Endothelial cell of umbilical vein (primary cell): ENCODE measurements at regions not wholly inside any gene's neighbourhood (a gene's known extent, or its start where the extent isn't known, plus 50 kb on each side); places are given as distances from the start of the nearest gene placed in this dataset.

Source experiments
- EZH2 ChIP-seq: IDR thresholded peaks from 2 replicates; pipeline ENCODE4 v1.6.1; 2012; ENCODE audit warnings: borderline replicate concordance, low read depth, mild to moderate bottlenecking, moderate library complexity, low read length, inconsistent platforms; ENCODE audit not compliant: severe bottlenecking
- FOS ChIP-seq: IDR thresholded peaks from 2 replicates; pipeline ENCODE4 v1.6.1; 2011; ENCODE audit warnings: mild to moderate bottlenecking, low read length, moderate library complexity, borderline replicate concordance; ENCODE audit not compliant: insufficient read depth
- GATA2 ChIP-seq: IDR thresholded peaks from 2 replicates; pipeline ENCODE4 v1.7.0; 2011; ENCODE audit warnings: low read depth, mild to moderate bottlenecking, moderate library complexity, mixed read lengths, low read length; ENCODE audit not compliant: insufficient read length, insufficient read depth
- JUN ChIP-seq: IDR thresholded peaks from 2 replicates; pipeline ENCODE4 v1.6.1; 2011; ENCODE audit warnings: borderline replicate concordance, low read depth; ENCODE audit not compliant: insufficient read length, insufficient read depth
- MYC ChIP-seq: IDR thresholded peaks from one replicate; pipeline ENCODE4 v1.6.1; 2011; ENCODE audit warnings: mild to moderate bottlenecking, low read depth, low read length
- POLR2A ChIP-seq: IDR thresholded peaks from 2 replicates; pipeline ENCODE4 v1.6.1; 2012; ENCODE audit warnings: low read depth, mild to moderate bottlenecking, control low read depth, low read length
- POLR2AphosphoS5 ChIP-seq: IDR thresholded peaks from 2 replicates; pipeline ENCODE4 v1.6.1; 2012; ENCODE audit warnings: low read depth, mild to moderate bottlenecking, control low read depth, low read length, moderate library complexity; ENCODE audit not compliant: insufficient read depth
- TF ChIP-seq, protein P1 (sequence below), 2 donors: IDR thresholded peaks; 1 replicate in 1 of 2; 2 replicates in 1 of 2; pipeline ENCODE4 v1.5.1; 2011; ENCODE audit warnings: low read length in 2 of 2, mild to moderate bottlenecking in 2 of 2, moderate library complexity in 2 of 2, control low read depth in 1 of 2, inconsistent platforms in 1 of 2, low read depth in 1 of 2; ENCODE audit not compliant: insufficient read depth in 1 of 2; ENCODE audit errors: extremely low read depth in 1 of 2
- TF ChIP-seq, protein P2 (sequence below): IDR thresholded peaks from 2 replicates; pipeline ENCODE4 v1.6.1; 2011; ENCODE audit not compliant: insufficient read depth, insufficient read length

DNA sequence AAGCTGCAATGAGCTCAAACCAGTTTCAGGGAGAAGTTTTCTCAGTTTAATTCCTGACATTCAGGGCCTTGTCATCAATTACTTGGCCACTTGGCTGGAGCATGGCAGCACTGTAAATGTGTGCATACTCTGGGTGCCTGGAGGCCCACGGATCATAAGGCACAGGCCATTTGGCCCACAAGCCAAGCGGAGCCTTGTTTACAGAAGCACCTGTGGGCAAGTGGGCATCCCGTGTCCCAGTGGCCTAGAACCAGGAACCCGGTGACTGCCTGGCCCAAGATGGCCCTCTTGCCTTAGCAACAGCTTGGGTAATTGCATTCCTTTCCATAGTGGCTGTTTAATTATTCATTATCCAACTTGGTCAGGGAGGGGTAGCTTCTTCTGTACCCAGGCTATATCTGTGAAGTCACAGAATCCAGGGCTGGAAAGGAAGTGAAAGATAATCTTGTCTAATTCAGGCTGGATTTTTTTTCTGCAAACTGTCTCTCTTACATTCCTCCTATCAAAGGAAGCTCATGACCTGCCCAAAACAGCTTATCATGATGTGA lies 426.4 kb upstream of the ZMIZ1 start:
- TF ChIP-seq, protein P1, sequence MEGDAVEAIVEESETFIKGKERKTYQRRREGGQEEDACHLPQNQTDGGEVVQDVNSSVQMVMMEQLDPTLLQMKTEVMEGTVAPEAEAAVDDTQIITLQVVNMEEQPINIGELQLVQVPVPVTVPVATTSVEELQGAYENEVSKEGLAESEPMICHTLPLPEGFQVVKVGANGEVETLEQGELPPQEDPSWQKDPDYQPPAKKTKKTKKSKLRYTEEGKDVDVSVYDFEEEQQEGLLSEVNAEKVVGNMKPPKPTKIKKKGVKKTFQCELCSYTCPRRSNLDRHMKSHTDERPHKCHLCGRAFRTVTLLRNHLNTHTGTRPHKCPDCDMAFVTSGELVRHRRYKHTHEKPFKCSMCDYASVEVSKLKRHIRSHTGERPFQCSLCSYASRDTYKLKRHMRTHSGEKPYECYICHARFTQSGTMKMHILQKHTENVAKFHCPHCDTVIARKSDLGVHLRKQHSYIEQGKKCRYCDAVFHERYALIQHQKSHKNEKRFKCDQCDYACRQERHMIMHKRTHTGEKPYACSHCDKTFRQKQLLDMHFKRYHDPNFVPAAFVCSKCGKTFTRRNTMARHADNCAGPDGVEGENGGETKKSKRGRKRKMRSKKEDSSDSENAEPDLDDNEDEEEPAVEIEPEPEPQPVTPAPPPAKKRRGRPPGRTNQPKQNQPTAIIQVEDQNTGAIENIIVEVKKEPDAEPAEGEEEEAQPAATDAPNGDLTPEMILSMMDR (IDR thresholded peaks at IDR 0.05; ENCODE audit: extremely low read depth in 1 of 2, insufficient read depth in 1 of 2, low read depth in 1 of 2, low read length in 2 of 2), result no peak
- TF ChIP-seq POLR2A (no peak), EZH2 (no peak), POLR2AphosphoS5 (no peak), MYC (no peak), FOS (no peak), JUN (no peak), GATA2 (no peak)
- TF ChIP-seq, protein P2, sequence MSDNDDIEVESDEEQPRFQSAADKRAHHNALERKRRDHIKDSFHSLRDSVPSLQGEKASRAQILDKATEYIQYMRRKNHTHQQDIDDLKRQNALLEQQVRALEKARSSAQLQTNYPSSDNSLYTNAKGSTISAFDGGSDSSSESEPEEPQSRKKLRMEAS, result no peak
